ENCODE measurements at regions not wholly inside any gene's neighbourhood (a gene's known extent, or its start where the extent isn't known, plus 50 kb on each side); places are given as distances from the start of the nearest gene placed in this dataset.

GRCh38 chr4:1530356-1530755 lies 124.1 kb upstream of the NKX1-1 start:
- Histone ChIP-seq H4K12ac (ENCODE audit: low read depth, low read length) (no peak overlapping the region), H3K18ac (ENCODE audit: low read length) (no peak overlapping the region), H3K79me2 (ENCODE audit: control insufficient read depth, insufficient read depth, low read length, poor library complexity) (no peaks in the 10 kb centered on the region), H3K36me3 (ENCODE audit: control insufficient read depth in 1 of 2, insufficient read depth in 2 of 2, low read length in 2 of 2) (no peaks in the 10 kb centered on the region), H2BK12ac (ENCODE audit: low read length) (no peak overlapping the region), H3K27ac (ENCODE audit: low read depth, low read length) (no peak overlapping the region), H4K8ac (ENCODE audit: low read depth, low read length) (no peak overlapping the region), H2AFZ (ENCODE audit: insufficient read depth, low read length, poor library complexity) (no peak overlapping the region), H3K9ac (ENCODE audit: low read length) (no peak overlapping the region), H2BK120ac (ENCODE audit: insufficient read depth, low read length, poor library complexity) (no peak overlapping the region), H3K23ac (ENCODE audit: low read length) (no peak overlapping the region), H3K79me1 (ENCODE audit: low read length) (no peaks in the 10 kb centered on the region), H4K91ac (ENCODE audit: low read depth, low read length) (no peak overlapping the region), H2BK5ac (ENCODE audit: low read depth, low read length, poor library complexity) (no peak overlapping the region), H3K27me3 (ENCODE audit: insufficient read depth, low read length) (no peaks in the 10 kb centered on the region), H2AK5ac (ENCODE audit: low read length) (no peak overlapping the region), H3K4me3 (ENCODE audit: low read depth, low read length) (no peak overlapping the region), H3K4ac (ENCODE audit: low read depth, low read length) (no peak overlapping the region), H3K4me1 (ENCODE audit: control insufficient read depth in 1 of 2, insufficient read depth in 2 of 2, low read length in 2 of 2) (no peaks in the 10 kb centered on the region), H3K9me3 (ENCODE audit: insufficient read depth, low read depth, low read length) (peaks cover 4% of the 10 kb centered on the region), H3K14ac (ENCODE audit: low read length) (no peak overlapping the region), H3K4me2 (ENCODE audit: low read length) (no peak overlapping the region)
- no peak for DNase-seq
- WGBS (ENCODE audit: extremely low coverage, insufficient coverage, insufficient read length): no CpG with 5 or more reads among the region's 13 CpGs

GRCh38 chr4:1524761-1525160 lies 118.5 kb upstream of the NKX1-1 start:
- peaks cover 16% of the 10 kb centered on the region for H3K27me3 ChIP-seq (ENCODE audit: insufficient read depth, low read length)
- H3K4me2 ChIP-seq (ENCODE audit: low read length): no peak overlapping the region
- H2BK120ac ChIP-seq (ENCODE audit: insufficient read depth, low read length, poor library complexity): no peak overlapping the region
- no peak overlapping the region for H3K18ac ChIP-seq (ENCODE audit: low read length)
- H3K36me3 ChIP-seq (ENCODE audit: control insufficient read depth in 1 of 2, insufficient read depth in 2 of 2, low read length in 2 of 2): no peaks in the 10 kb centered on the region
- no peak for DNase-seq
- no peak overlapping the region for H3K14ac ChIP-seq (ENCODE audit: low read length)
- no peak overlapping the region for H2AK5ac ChIP-seq (ENCODE audit: low read length)
- H3K4me1 ChIP-seq (ENCODE audit: control insufficient read depth in 1 of 2, insufficient read depth in 2 of 2, low read length in 2 of 2): no peaks in the 10 kb centered on the region
- H2AFZ ChIP-seq (ENCODE audit: insufficient read depth, low read length, poor library complexity): no peak overlapping the region
- no peak overlapping the region for H2BK12ac ChIP-seq (ENCODE audit: low read length)
- no peak overlapping the region for H3K27ac ChIP-seq (ENCODE audit: low read depth, low read length)
- H3K23ac ChIP-seq (ENCODE audit: low read length): no peak overlapping the region
- H3K4me3 ChIP-seq (ENCODE audit: low read depth, low read length): no peak overlapping the region
- no peak overlapping the region for H3K4ac ChIP-seq (ENCODE audit: low read depth, low read length)
- no peak overlapping the region for H4K12ac ChIP-seq (ENCODE audit: low read depth, low read length)
- H4K8ac ChIP-seq (ENCODE audit: low read depth, low read length): no peak overlapping the region
- H2BK5ac ChIP-seq (ENCODE audit: low read depth, low read length, poor library complexity): no peak overlapping the region
- no peak overlapping the region for H3K9ac ChIP-seq (ENCODE audit: low read length)
- WGBS (ENCODE audit: extremely low coverage, insufficient coverage, insufficient read length): no CpG with 5 or more reads among the region's 6 CpGs
- no peaks in the 10 kb centered on the region for H3K79me1 ChIP-seq (ENCODE audit: low read length)
- no peak overlapping the region for H4K91ac ChIP-seq (ENCODE audit: low read depth, low read length)
- H3K79me2 ChIP-seq (ENCODE audit: control insufficient read depth, insufficient read depth, low read length, poor library complexity): no peaks in the 10 kb centered on the region
- H3K9me3 ChIP-seq (ENCODE audit: insufficient read depth, low read depth, low read length): peaks cover 14% of the 10 kb centered on the region

- Histone ChIP-seq H4K8ac (ENCODE audit: low read depth, low read length) (no peak overlapping the region), H4K12ac (ENCODE audit: low read depth, low read length) (no peak overlapping the region), H3K36me3 (ENCODE audit: control insufficient read depth in 1 of 2, insufficient read depth in 2 of 2, low read length in 2 of 2) (no peaks in the 10 kb centered on the region), H3K4me3 (ENCODE audit: low read depth, low read length) (no peak overlapping the region), H3K9me3 (ENCODE audit: insufficient read depth, low read depth, low read length) (peaks cover 14% of the 10 kb centered on the region), H3K27me3 (ENCODE audit: insufficient read depth, low read length) (peaks cover 16% of the 10 kb centered on the region), H3K9ac (ENCODE audit: low read length) (no peak overlapping the region), H2BK120ac (ENCODE audit: insufficient read depth, low read length, poor library complexity) (no peak overlapping the region), H3K23ac (ENCODE audit: low read length) (no peak overlapping the region), H3K18ac (ENCODE audit: low read length) (no peak overlapping the region), H2AFZ (ENCODE audit: insufficient read depth, low read length, poor library complexity) (no peak overlapping the region), H4K91ac (ENCODE audit: low read depth, low read length) (no peak overlapping the region), H3K4me2 (ENCODE audit: low read length) (no peak overlapping the region), H2BK5ac (ENCODE audit: low read depth, low read length, poor library complexity) (no peak overlapping the region), H3K14ac (ENCODE audit: low read length) (no peak overlapping the region), H2BK12ac (ENCODE audit: low read length) (no peak overlapping the region), H3K79me2 (ENCODE audit: control insufficient read depth, insufficient read depth, low read length, poor library complexity) (no peaks in the 10 kb centered on the region), H3K79me1 (ENCODE audit: low read length) (no peaks in the 10 kb centered on the region), H2AK5ac (ENCODE audit: low read length) (no peak overlapping the region), H3K4me1 (ENCODE audit: control insufficient read depth in 1 of 2, insufficient read depth in 2 of 2, low read length in 2 of 2) (no peaks in the 10 kb centered on the region), H3K27ac (ENCODE audit: low read depth, low read length) (no peak overlapping the region), H3K4ac (ENCODE audit: low read depth, low read length) (no peak overlapping the region)
- DNase-seq: no peak
- no CpG with 5 or more reads among the region's 24 CpGs for WGBS (ENCODE audit: extremely low coverage, insufficient coverage, insufficient read length)
These were observed 117.8 kb upstream of the NKX1-1 start for GRCh38 chr4:1523907-1524636.

- Histone ChIP-seq H3K4me3 (ENCODE audit: low read depth, low read length) (no peak overlapping the region), H3K4ac (ENCODE audit: low read depth, low read length) (no peak overlapping the region), H4K8ac (ENCODE audit: low read depth, low read length) (no peak overlapping the region), H4K91ac (ENCODE audit: low read depth, low read length) (no peak overlapping the region), H2BK5ac (ENCODE audit: low read depth, low read length, poor library complexity) (no peak overlapping the region), H3K79me1 (ENCODE audit: low read length) (no peaks in the 10 kb centered on the region), H2AK5ac (ENCODE audit: low read length) (no peak overlapping the region), H3K4me2 (ENCODE audit: low read length) (no peak overlapping the region), H2AFZ (ENCODE audit: insufficient read depth, low read length, poor library complexity) (no peak overlapping the region), H3K18ac (ENCODE audit: low read length) (no peak overlapping the region), H3K79me2 (ENCODE audit: control insufficient read depth, insufficient read depth, low read length, poor library complexity) (no peaks in the 10 kb centered on the region), H3K36me3 (ENCODE audit: control insufficient read depth in 1 of 2, insufficient read depth in 2 of 2, low read length in 2 of 2) (no peaks in the 10 kb centered on the region), H3K9ac (ENCODE audit: low read length) (no peak overlapping the region), H3K23ac (ENCODE audit: low read length) (no peak overlapping the region), H4K12ac (ENCODE audit: low read depth, low read length) (no peak overlapping the region), H3K14ac (ENCODE audit: low read length) (no peak overlapping the region), H3K27ac (ENCODE audit: low read depth, low read length) (no peak overlapping the region), H3K27me3 (ENCODE audit: insufficient read depth, low read length) (peaks cover 16% of the 10 kb centered on the region), H3K4me1 (ENCODE audit: control insufficient read depth in 1 of 2, insufficient read depth in 2 of 2, low read length in 2 of 2) (no peaks in the 10 kb centered on the region), H3K9me3 (ENCODE audit: insufficient read depth, low read depth, low read length) (peaks cover 14% of the 10 kb centered on the region), H2BK120ac (ENCODE audit: insufficient read depth, low read length, poor library complexity) (no peak overlapping the region), H2BK12ac (ENCODE audit: low read length) (no peak overlapping the region)
- DNase-seq: no peak
- WGBS (ENCODE audit: extremely low coverage, insufficient coverage, insufficient read length): no CpG with 5 or more reads among the region's 4 CpGs
These were observed 117.3 kb upstream of the NKX1-1 start for GRCh38 chr4:1523506-1523905.
